Ovary (tissue), 7 donors: ENCODE measurements at regions not wholly inside any gene's neighbourhood (a gene's known extent, or its start where the extent isn't known, plus 50 kb on each side); places are given as distances from the start of the nearest gene placed in this dataset.

ENCODE experiments used
- DNase-seq, 5 donors: peaks; one replicate each; pipeline ENCODE4 v3.0.0-alpha.2; 2019 to 2020
- H3K27ac ChIP-seq, 2 donors: fragments of 200-600 bp; one replicate each; pipeline versions ENCODE4 v1.5.1 to v1.8.0; 2019 to 2022
- H3K27me3 ChIP-seq: fragments of 200-600 bp; one replicate; pipeline ENCODE4 v1.8.0; 2022
- H3K36me3 ChIP-seq: fragments of 200-600 bp; sonication (generic); one replicate; pipeline ENCODE4 v1.5.1; 2019
- H3K4me1 ChIP-seq: one replicate; pipeline ENCODE4 v1.8.1; 2013; ENCODE audit warnings: mild to moderate bottlenecking, moderate library complexity; ENCODE audit not compliant: insufficient read depth
- H3K4me3 ChIP-seq: fragments of 200-600 bp; sonication (generic); one replicate; pipeline ENCODE4 v1.5.1; 2017
- H3K9me3 ChIP-seq, 2 donors: fragments of 200-600 bp in 1 of 2; sonication (generic) in 1 of 2; one replicate each; pipeline versions ENCODE4 v1.5.1 to v1.8.1; 2013 to 2019; ENCODE audit warnings: mild to moderate bottlenecking in 1 of 2, moderate library complexity in 1 of 2
- CTCF ChIP-seq, 3 donors: fragments of 450-650 bp in 2 of 3; fragments of 200-600 bp in 1 of 3; IDR thresholded peaks; one replicate each; pipeline versions ENCODE4 v1.5.1 to v1.8.0; 2016 to 2022; ENCODE audit warnings: antibody characterized with exemption in 3 of 3, mild to moderate bottlenecking in 1 of 3
- EP300 ChIP-seq: sonication (generic); formaldehyde crosslinking; IDR thresholded peaks from one replicate; pipeline ENCODE4 v1.6.1; 2017; ENCODE audit warnings: antibody characterized with exemption
- POLR2A ChIP-seq: fragments of 450-650 bp; IDR thresholded peaks from one replicate; pipeline ENCODE4 v1.6.1; 2017; ENCODE audit warnings: antibody characterized with exemption, mild to moderate bottlenecking, moderate library complexity
- WGBS, 3 donors: extraction: QIAGEN DNeasy Blood & Tissue Kit in 1 of 3; methylation state at CpG; one replicate each; pipeline versions ENCODE4 v1.1.5 to v1.1.7; 2013 to 2017; 5-methylcytosine and 5-hydroxymethylcytosine counted together
- intact Hi-C, 4 donors: fragments of 100-400 bp; cut with DNase I; formaldehyde crosslinking; loops; one replicate each; pipeline versions ENCODE4 v1.11.0 to v1.15.1; 2022 to 2023
- donor health status: DM: no; HTN: no; CAD: no; lungs with moderate emphysema.
- donor health status: DM: no; HTN: no; CAD: no.
- donor health status: Bipolar disorder and iron deficiency.
- donor health status: DM: no; HTN: no; CAD: no.
- donor health status: DM: yes; HTN: yes; CAD: no.

GRCh38 chr13:106961651-106962050, 393.7 kb upstream of the ARGLU1 start:
- H3K9me3 ChIP-seq: no peaks in the 10 kb centered on the region
- no peaks in the 10 kb centered on the region for H3K4me1 ChIP-seq
- TF ChIP-seq POLR2A (no peak), CTCF (IDR thresholded peaks at IDR 0.05) (no peak), EP300 (no peak)
- no peaks in the 10 kb centered on the region for H3K27me3 ChIP-seq
- H3K36me3 ChIP-seq: no peaks in the 10 kb centered on the region
- H3K4me3 ChIP-seq: no peak overlapping the region
- intact Hi-C loops: no loop called here
- no peak for DNase-seq
- WGBS, 3 donors: 66 to 76% (median 75%) methylated on average over 2 of the region's 2 CpGs
- no peak overlapping the region for H3K27ac ChIP-seq

GRCh38 chr13:106961216-106961615, 393.3 kb upstream of the ARGLU1 start:
- no peak for DNase-seq
- H3K4me1 ChIP-seq: no peaks in the 10 kb centered on the region
- H3K36me3 ChIP-seq: no peaks in the 10 kb centered on the region
- no peak overlapping the region for H3K4me3 ChIP-seq
- H3K27ac ChIP-seq: no peak overlapping the region
- H3K9me3 ChIP-seq: no peaks in the 10 kb centered on the region
- WGBS, 3 donors: 82 to 100% (median 94%) methylated on average over 1 of the region's 1 CpG
- no peak for TF ChIP-seq CTCF (IDR thresholded peaks at IDR 0.05)
- no peak for TF ChIP-seq POLR2A
- no peak for TF ChIP-seq EP300
- intact Hi-C loops: no loop called here
- H3K27me3 ChIP-seq: no peaks in the 10 kb centered on the region

- Histone ChIP-seq H3K4me1 (no peaks in the 10 kb centered on the region), H3K4me3 (no peak overlapping the region), H3K27ac (no peak overlapping the region), H3K9me3 (no peaks in the 10 kb centered on the region), H3K27me3 (no peaks in the 10 kb centered on the region), H3K36me3 (no peaks in the 10 kb centered on the region)
- intact Hi-C loops: no loop called here
- DNase-seq: no peak
- WGBS, 3 donors: 74 to 78% (median 78%) methylated on average over 3 of the region's 3 CpGs
- no peak for TF ChIP-seq CTCF (IDR thresholded peaks at IDR 0.05)
- no peak for TF ChIP-seq POLR2A
- TF ChIP-seq EP300: no peak
Measured at GRCh38 chr13:106958621-106959048, 390.7 kb upstream of the ARGLU1 start.

- H3K36me3 ChIP-seq: no peaks in the 10 kb centered on the region
- no peaks in the 10 kb centered on the region for H3K4me1 ChIP-seq
- H3K4me3 ChIP-seq: no peak overlapping the region
- intact Hi-C loops: no loop called here
- 82 to 86% (median 85%) methylated on average over 3 of the region's 3 CpGs for WGBS, 3 donors
- TF ChIP-seq POLR2A (no peak), EP300 (no peak), CTCF (IDR thresholded peaks at IDR 0.05) (no peak)
- DNase-seq: no peak
- H3K9me3 ChIP-seq: no peaks in the 10 kb centered on the region
- no peaks in the 10 kb centered on the region for H3K27me3 ChIP-seq
- H3K27ac ChIP-seq: no peak overlapping the region
Measured at GRCh38 chr13:106942563-106942962, 374.6 kb upstream of the ARGLU1 start.

- H3K9me3 ChIP-seq: no peaks in the 10 kb centered on the region
- H3K4me3 ChIP-seq: no peak overlapping the region
- H3K27ac ChIP-seq: no peak overlapping the region
- DNase-seq: no peak
- no peaks in the 10 kb centered on the region for H3K27me3 ChIP-seq
- TF ChIP-seq POLR2A: no peak
- no peaks in the 10 kb centered on the region for H3K36me3 ChIP-seq
- WGBS, 3 donors: 94 to 95% (median 95%) methylated on average over 8 of the region's 8 CpGs
- intact Hi-C loops: no loop called here
- H3K4me1 ChIP-seq: no peaks in the 10 kb centered on the region
Measured at GRCh38 chr13:106941779-106942178, 373.8 kb upstream of the ARGLU1 start.
